Neural progenitor cell (in vitro differentiated cells): ENCODE measurements at regions not wholly inside any gene's neighbourhood (a gene's known extent, or its start where the extent isn't known, plus 50 kb on each side); places are given as distances from the start of the nearest gene placed in this dataset.
"Not testable (repeated sequence)": the region's sequence is repeated elsewhere in the genome, so short reads cannot be mapped to it uniquely, and the experiment has no call there.

Source experiments
- DNase-seq: peaks from one replicate; pipeline ENCODE4 v3.0.0-alpha.2; 2016; ENCODE audit warnings: low spot score
- H2AFZ ChIP-seq: fragments of 200-600 bp; sonication (generic); replicated peaks from 2 replicates; pipeline ENCODE4 v1.6.1; 2016; ENCODE audit warnings: antibody characterized with exemption
- H3F3A ChIP-seq: fragments of 200-600 bp; sonication (generic); 2 replicates; pipeline ENCODE4 v1.6.1; 2016; ENCODE audit warnings: antibody characterized with exemption, low read depth
- H3K27ac ChIP-seq: fragments of 200-600 bp; sonication (generic); 2 replicates; pipeline ENCODE4 v1.5.1; 2016; ENCODE audit warnings: mild to moderate bottlenecking
- H3K27me3 ChIP-seq: fragments of 200-600 bp; sonication (generic); 2 replicates; pipeline ENCODE4 v1.6.1; 2016; ENCODE audit warnings: mild to moderate bottlenecking, moderate library complexity
- H3K36me3 ChIP-seq: fragments of 200-600 bp; sonication (generic); 2 replicates; pipeline ENCODE4 v1.5.1; 2016
- H3K4me1 ChIP-seq: fragments of 200-600 bp; sonication (generic); 2 replicates; pipeline ENCODE4 v1.6.1; 2016; ENCODE audit warnings: mixed run types
- H3K4me2 ChIP-seq: fragments of 200-600 bp; sonication (generic); 2 replicates; pipeline ENCODE4 v1.6.1; 2016
- H3K4me3 ChIP-seq: fragments of 200-600 bp; sonication (generic); 2 replicates; pipeline ENCODE4 v1.5.1; 2016
- H3K79me2 ChIP-seq: fragments of 200-600 bp; sonication (generic); 2 replicates; pipeline ENCODE4 v1.6.1; 2016; ENCODE audit warnings: low read depth
- H3K9ac ChIP-seq: fragments of 200-600 bp; sonication (generic); 2 replicates; pipeline ENCODE4 v1.6.1; 2016
- H3K9me3 ChIP-seq: fragments of 200-600 bp; sonication (generic); 2 replicates; pipeline ENCODE4 v1.5.1; 2016; ENCODE audit warnings: low read depth
- H4K20me1 ChIP-seq: fragments of 200-600 bp; sonication (generic); 2 replicates; pipeline ENCODE4 v1.6.1; 2016; ENCODE audit warnings: low read depth
- H3K27ac Mint-ChIP-seq: 3 replicates; pipeline ENCODE4 v1.8.0; 2021; ENCODE audit warnings: mixed read lengths
- H3K27me3 Mint-ChIP-seq: 2 replicates; pipeline ENCODE4 v1.8.0; 2022; ENCODE audit warnings: low read depth, mild to moderate bottlenecking, inconsistent platforms, moderate library complexity, mixed read lengths; ENCODE audit not compliant: insufficient read depth
- H3K36me3 Mint-ChIP-seq: 3 replicates; pipeline ENCODE4 v1.8.0; 2021; ENCODE audit warnings: mixed read lengths
- H3K4me1 Mint-ChIP-seq: 3 replicates; pipeline ENCODE4 v1.8.0; 2021; ENCODE audit warnings: mixed read lengths
- H3K4me3 Mint-ChIP-seq: 3 replicates; pipeline ENCODE4 v1.8.0; 2021; ENCODE audit warnings: mild to moderate bottlenecking, moderate library complexity, mixed read lengths
- H3K9me3 Mint-ChIP-seq: 3 replicates; pipeline ENCODE4 v1.8.0; 2020; ENCODE audit warnings: mixed read lengths
- EZH2 ChIP-seq: fragments of 200-600 bp; sonication (generic); IDR thresholded peaks from 2 replicates; pipeline ENCODE4 v1.6.1; 2017; ENCODE audit warnings: antibody characterized with exemption, mild to moderate bottlenecking, moderate library complexity
- EZH2phosphoT487 ChIP-seq: fragments of 200-600 bp; sonication (generic); IDR thresholded peaks from 2 replicates; pipeline ENCODE4 v1.6.1; 2017; ENCODE audit warnings: antibody characterized with exemption
- TF ChIP-seq, protein P1 (sequence below): fragments of 200-600 bp; sonication (generic); IDR thresholded peaks from 2 replicates; pipeline ENCODE4 v1.5.1; 2017; ENCODE audit warnings: antibody characterized with exemption, mild to moderate bottlenecking

DNA sequence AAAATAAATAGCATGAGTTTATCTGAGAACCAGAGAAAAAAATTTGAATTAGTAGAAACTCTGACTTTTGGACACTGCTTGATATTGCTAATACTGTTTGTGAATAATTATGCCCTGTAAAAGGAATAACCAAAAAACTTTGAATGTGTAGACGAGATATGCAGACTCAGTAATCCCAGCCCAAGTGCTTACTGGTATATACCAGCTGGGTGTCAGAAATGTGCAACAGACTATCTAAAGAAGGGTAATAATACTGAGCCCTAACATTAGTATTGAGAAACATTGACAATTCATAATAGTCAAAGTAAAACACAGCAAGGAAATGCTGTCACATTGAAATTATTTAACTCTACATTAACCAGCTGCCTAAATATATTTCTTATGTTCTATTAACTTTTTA is 60.5 kb upstream of the ZC3H15 start:
- no peak overlapping the region for H3K4me3 Mint-ChIP-seq
- no peaks in the 10 kb centered on the region for H3F3A ChIP-seq
- no peaks in the 10 kb centered on the region for H3K9me3 Mint-ChIP-seq

DNA sequence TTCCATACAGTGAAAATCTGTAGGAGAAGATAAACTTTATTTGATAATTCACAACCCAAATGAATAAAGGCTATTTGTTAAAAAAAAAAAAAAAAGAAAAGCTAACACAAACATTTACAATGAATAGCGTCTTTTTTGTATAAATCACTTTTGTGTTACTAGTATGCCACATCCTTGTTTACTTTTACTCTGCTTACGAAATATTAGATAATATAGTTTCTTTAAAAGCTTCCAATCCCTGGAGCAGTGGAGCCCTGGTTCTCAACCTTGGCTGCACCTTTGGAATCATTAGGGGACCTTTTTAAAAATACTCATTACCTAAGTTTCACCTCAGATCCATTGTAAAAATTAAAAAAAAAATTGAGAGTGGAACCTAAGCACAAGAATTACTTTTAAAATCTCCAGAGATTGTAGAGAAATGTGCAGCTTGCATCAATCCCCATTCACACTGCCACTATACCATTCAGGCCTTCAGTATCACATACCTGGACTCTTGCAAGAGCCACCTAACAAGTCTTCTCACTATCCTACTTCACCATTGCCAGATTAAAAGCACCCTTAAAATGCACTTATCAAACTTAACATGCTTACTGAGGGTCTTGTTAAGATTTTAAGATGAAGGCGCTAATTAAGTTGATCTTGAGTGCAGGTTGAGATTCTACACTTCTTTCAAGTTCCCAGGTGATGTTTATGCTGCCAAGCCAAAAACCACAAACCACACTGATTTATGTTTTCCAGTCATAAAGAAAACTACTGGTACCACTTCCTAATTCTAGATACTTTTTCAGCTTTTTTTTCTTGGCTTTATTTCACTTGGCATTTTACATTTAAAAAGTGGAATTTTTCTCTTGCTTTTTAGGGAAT is 59.7 kb upstream of the ZC3H15 start:
- Histone ChIP-seq H4K20me1 (no peaks in the 10 kb centered on the region), H3F3A (no peaks in the 10 kb centered on the region), H3K79me2 (no peaks in the 10 kb centered on the region), H3K4me1 (no peaks in the 10 kb centered on the region), H3K9ac (no peak overlapping the region), H3K27me3 (no peaks in the 10 kb centered on the region), H3K4me2 (no peak overlapping the region), H3K36me3 (no peaks in the 10 kb centered on the region), H3K27ac (no peak overlapping the region), H3K4me3 (no peak overlapping the region), H2AFZ (no peak overlapping the region), H3K9me3 (no peaks in the 10 kb centered on the region)
- Mint-ChIP-seq H3K9me3 (no peaks in the 10 kb centered on the region), H3K4me3 (no peak overlapping the region), H3K27me3 (no peaks in the 10 kb centered on the region), H3K4me1 (no peaks in the 10 kb centered on the region), H3K36me3 (no peaks in the 10 kb centered on the region), H3K27ac (no peak overlapping the region)
- DNase-seq, result no peak
- TF ChIP-seq, protein P1, sequence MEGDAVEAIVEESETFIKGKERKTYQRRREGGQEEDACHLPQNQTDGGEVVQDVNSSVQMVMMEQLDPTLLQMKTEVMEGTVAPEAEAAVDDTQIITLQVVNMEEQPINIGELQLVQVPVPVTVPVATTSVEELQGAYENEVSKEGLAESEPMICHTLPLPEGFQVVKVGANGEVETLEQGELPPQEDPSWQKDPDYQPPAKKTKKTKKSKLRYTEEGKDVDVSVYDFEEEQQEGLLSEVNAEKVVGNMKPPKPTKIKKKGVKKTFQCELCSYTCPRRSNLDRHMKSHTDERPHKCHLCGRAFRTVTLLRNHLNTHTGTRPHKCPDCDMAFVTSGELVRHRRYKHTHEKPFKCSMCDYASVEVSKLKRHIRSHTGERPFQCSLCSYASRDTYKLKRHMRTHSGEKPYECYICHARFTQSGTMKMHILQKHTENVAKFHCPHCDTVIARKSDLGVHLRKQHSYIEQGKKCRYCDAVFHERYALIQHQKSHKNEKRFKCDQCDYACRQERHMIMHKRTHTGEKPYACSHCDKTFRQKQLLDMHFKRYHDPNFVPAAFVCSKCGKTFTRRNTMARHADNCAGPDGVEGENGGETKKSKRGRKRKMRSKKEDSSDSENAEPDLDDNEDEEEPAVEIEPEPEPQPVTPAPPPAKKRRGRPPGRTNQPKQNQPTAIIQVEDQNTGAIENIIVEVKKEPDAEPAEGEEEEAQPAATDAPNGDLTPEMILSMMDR, result no peak
- no peak for TF ChIP-seq EZH2

More for the DNA sequence above, 60.5 kb upstream of the ZC3H15 start:
- H4K20me1 ChIP-seq, result no peaks in the 10 kb centered on the region
- H3K9me3 ChIP-seq, result no peaks in the 10 kb centered on the region
- H3K9ac ChIP-seq, result no peak overlapping the region
- no peaks in the 10 kb centered on the region for H3K27me3 ChIP-seq
- H3K27ac Mint-ChIP-seq, result no peak overlapping the region
- H3K4me1 Mint-ChIP-seq, result no peaks in the 10 kb centered on the region
- no peaks in the 10 kb centered on the region for H3K27me3 Mint-ChIP-seq
- H3K4me3 ChIP-seq, result no peak overlapping the region
- TF ChIP-seq EZH2 (no peak), EZH2phosphoT487 (no peak)
- TF ChIP-seq, protein P1, result no peak
- DNase-seq, result no peak
- no peaks in the 10 kb centered on the region for H3K36me3 ChIP-seq
- H3K36me3 Mint-ChIP-seq, result no peaks in the 10 kb centered on the region
- no peak overlapping the region for H3K4me2 ChIP-seq
- H3K79me2 ChIP-seq, result no peaks in the 10 kb centered on the region
- no peaks in the 10 kb centered on the region for H3K4me1 ChIP-seq
- H3K27ac ChIP-seq, result no peak overlapping the region
- H2AFZ ChIP-seq, result no peak overlapping the region

DNA sequence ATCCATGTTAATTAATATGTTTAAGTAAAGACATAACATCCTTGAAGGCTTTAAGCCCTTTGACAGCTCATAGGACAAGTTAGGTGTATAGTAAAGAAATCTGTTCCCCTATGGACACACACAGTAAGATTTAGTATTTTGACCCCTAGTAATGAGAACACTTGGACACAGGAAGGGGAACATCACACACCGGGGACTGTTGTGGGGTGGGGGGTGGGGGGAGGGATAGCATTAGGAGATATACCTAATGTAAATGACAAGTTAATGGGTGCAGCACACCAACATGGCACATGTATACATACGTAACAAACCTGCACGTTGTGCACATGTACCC is 59.1 kb upstream of the ZC3H15 start:
- not testable (repeated sequence) for H3K4me1 Mint-ChIP-seq, H3K36me3 Mint-ChIP-seq, H3K27ac Mint-ChIP-seq, H3K4me3 Mint-ChIP-seq, H3K79me2 ChIP-seq, H3K36me3 ChIP-seq, H3K4me3 ChIP-seq, H3K4me2 ChIP-seq, H3K9me3 Mint-ChIP-seq, H4K20me1 ChIP-seq, H3K9me3 ChIP-seq, DNase-seq, H3K4me1 ChIP-seq, H3K27ac ChIP-seq, H3K9ac ChIP-seq, H3K27me3 Mint-ChIP-seq, H2AFZ ChIP-seq, H3K27me3 ChIP-seq, H3F3A ChIP-seq

DNA sequence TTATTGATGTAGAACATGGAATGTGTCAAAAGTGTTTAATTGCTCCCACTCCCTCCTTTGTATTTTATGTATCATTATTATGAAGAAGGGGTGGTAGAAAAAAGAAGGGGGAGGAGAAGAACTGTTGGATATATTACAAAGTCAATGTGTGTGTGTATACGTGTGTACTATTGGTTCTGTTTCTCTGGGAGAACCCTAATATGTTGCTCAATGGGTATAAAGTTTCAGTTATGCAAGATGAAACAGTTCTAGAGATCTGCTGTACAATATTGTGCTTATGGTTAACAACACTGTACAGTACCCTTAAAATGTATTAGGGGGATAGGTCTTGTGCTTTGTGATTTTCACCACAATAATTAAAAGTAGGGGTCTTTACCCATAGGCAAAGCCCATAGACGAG is 58.1 kb upstream of the ZC3H15 start:
- H3K9me3 Mint-ChIP-seq, result no peaks in the 10 kb centered on the region
- DNase-seq, result no peak
- H3K9me3 ChIP-seq, result no peaks in the 10 kb centered on the region
- H3K27ac Mint-ChIP-seq, result no peak overlapping the region
- H2AFZ ChIP-seq, result no peak overlapping the region
- no peaks in the 10 kb centered on the region for H3K36me3 Mint-ChIP-seq
- TF ChIP-seq EZH2phosphoT487 (no peak), EZH2 (no peak)
- TF ChIP-seq, protein P1, result no peak
- H3K4me3 ChIP-seq, result no peak overlapping the region
- H3K79me2 ChIP-seq, result no peaks in the 10 kb centered on the region
- no peaks in the 10 kb centered on the region for H3K36me3 ChIP-seq
- H3K27ac ChIP-seq, result no peak overlapping the region
- no peaks in the 10 kb centered on the region for H3K27me3 ChIP-seq
- H3K4me1 ChIP-seq, result no peaks in the 10 kb centered on the region
- no peaks in the 10 kb centered on the region for H4K20me1 ChIP-seq
- H3K4me2 ChIP-seq, result no peak overlapping the region
- H3K9ac ChIP-seq, result no peak overlapping the region
- no peaks in the 10 kb centered on the region for H3K4me1 Mint-ChIP-seq
- no peaks in the 10 kb centered on the region for H3F3A ChIP-seq
- H3K27me3 Mint-ChIP-seq, result no peaks in the 10 kb centered on the region
- no peak overlapping the region for H3K4me3 Mint-ChIP-seq
